ENCODE measurements at regions not wholly inside any gene's neighbourhood (a gene's known extent, or its start where the extent isn't known, plus 50 kb on each side); places are given as distances from the start of the nearest gene placed in this dataset.
"Not testable (repeated sequence)": the region's sequence is repeated elsewhere in the genome, so short reads cannot be mapped to it uniquely, and the experiment has no call there.

GRCh38 chr4:66728280-66728679 lies 817.0 kb downstream of the CENPC start:
- H3K4me3 Mint-ChIP-seq, result no peak overlapping the region
- DNase-seq, result no peak
- no peak for ATAC-seq
- H3K9me3 Mint-ChIP-seq (ENCODE audit: low read depth), result peaks cover 8% of the 10 kb centered on the region
- no peak overlapping the region for H3K27ac Mint-ChIP-seq
- no peaks in the 10 kb centered on the region for H3K4me1 Mint-ChIP-seq
- CTCF ChIA-PET, result no interaction called here
- no peaks in the 10 kb centered on the region for H3K27me3 Mint-ChIP-seq
- H3K36me3 Mint-ChIP-seq, result no peaks in the 10 kb centered on the region

- H3K9me3 Mint-ChIP-seq (ENCODE audit: low read depth); CTCF ChIA-PET; H3K27me3 Mint-ChIP-seq; DNase-seq; H3K27ac Mint-ChIP-seq; H3K4me1 Mint-ChIP-seq; H3K4me3 Mint-ChIP-seq; H3K36me3 Mint-ChIP-seq; ATAC-seq: not testable (repeated sequence)
These were observed 832.9 kb downstream of the CENPC start for GRCh38 chr4:66712301-66712921.

- Mint-ChIP-seq H3K27me3 (no peaks in the 10 kb centered on the region), H3K4me1 (no peaks in the 10 kb centered on the region), H3K4me3 (no peak overlapping the region), H3K9me3 (ENCODE audit: low read depth) (peaks cover 3% of the 10 kb centered on the region), H3K27ac (no peak overlapping the region), H3K36me3 (no peaks in the 10 kb centered on the region)
- DNase-seq, result no peak
- no peak for ATAC-seq
- CTCF ChIA-PET, result no interaction called here
These were observed 841.1 kb downstream of the CENPC start for GRCh38 chr4:66704243-66704642.

DNA sequence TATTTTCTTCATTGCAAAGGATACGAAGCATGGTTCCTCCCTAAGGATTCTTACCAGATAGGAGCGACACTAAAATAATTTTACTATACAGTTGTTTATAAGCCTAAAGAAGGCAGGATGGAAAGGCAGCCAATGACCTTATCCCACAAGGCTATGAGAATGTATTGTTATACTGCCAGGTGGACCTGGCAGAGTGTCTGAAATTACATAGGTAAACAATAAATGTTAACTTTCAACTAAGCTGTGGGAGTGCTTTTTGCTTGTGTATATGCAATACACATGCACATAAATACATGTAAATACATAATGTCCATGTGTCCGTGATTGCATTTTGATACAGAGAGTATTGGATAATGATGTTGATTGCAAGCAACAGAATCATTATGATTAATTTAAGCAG lies 850.6 kb downstream of the CENPC start:
- Mint-ChIP-seq H3K27me3 (no peaks in the 10 kb centered on the region), H3K36me3 (no peaks in the 10 kb centered on the region), H3K4me3 (no peak overlapping the region), H3K9me3 (ENCODE audit: low read depth) (peaks cover 3% of the 10 kb centered on the region), H3K27ac (no peak overlapping the region), H3K4me1 (no peaks in the 10 kb centered on the region)
- DNase-seq (no peak), ATAC-seq (no peak)
- CTCF ChIA-PET, result no interaction called here

- ATAC-seq, result no peak
- CTCF ChIA-PET, result no interaction called here
- H3K9me3 Mint-ChIP-seq (ENCODE audit: low read depth), result peaks cover 3% of the 10 kb centered on the region
- no peak overlapping the region for H3K27ac Mint-ChIP-seq
- H3K36me3 Mint-ChIP-seq, result no peaks in the 10 kb centered on the region
- no peaks in the 10 kb centered on the region for H3K4me1 Mint-ChIP-seq
- DNase-seq, result no peak
- no peak overlapping the region for H3K4me3 Mint-ChIP-seq
- no peaks in the 10 kb centered on the region for H3K27me3 Mint-ChIP-seq
These were observed 851.6 kb downstream of the CENPC start for GRCh38 chr4:66693694-66694093.

DNA sequence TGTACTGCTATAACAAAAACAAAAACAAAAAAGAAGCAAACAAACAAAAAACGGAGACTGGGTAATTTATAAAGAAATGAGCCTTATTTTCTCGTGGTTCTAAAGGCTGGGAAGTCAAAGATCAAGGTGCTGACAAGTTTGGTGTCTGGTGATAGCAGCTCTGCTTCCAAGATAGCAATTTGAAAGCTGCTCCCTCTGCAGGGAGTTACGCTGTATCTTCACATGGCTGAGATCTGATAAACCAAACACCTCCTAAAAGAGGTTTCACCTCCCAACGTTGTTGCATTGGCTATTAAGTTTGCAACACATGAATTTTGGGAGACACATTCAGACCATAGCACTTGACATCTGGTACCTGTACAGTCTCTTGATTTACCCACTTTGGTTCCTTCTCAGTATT lies 854.2 kb downstream of the CENPC start:
- H3K27me3 Mint-ChIP-seq, result no peaks in the 10 kb centered on the region
- no peaks in the 10 kb centered on the region for H3K4me1 Mint-ChIP-seq
- peaks cover 3% of the 10 kb centered on the region for H3K9me3 Mint-ChIP-seq (ENCODE audit: low read depth)
- CTCF ChIA-PET, result no interaction called here
- no peak overlapping the region for H3K27ac Mint-ChIP-seq
- ATAC-seq, result no peak
- H3K4me3 Mint-ChIP-seq, result no peak overlapping the region
- H3K36me3 Mint-ChIP-seq, result no peaks in the 10 kb centered on the region
- no peak for DNase-seq

DNA sequence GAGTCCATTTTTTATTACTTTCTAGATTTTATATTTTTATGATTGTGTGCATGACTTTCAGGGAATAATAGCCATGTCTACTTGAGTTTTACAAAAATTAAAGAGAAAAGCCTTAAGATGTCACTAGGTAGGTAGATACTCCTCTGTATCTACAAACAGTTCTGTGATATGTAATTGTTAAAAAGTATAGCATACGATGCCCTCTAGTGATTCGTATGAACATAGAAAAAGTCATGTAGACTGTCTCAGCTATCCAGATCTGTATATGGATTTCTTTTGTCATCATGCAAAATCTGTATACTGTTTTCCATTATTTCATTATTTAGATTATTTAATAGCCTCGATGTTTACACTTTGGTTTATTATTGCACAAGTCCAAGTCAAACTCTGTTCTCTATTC lies 856.6 kb downstream of the CENPC start:
- no peaks in the 10 kb centered on the region for H3K4me1 Mint-ChIP-seq
- H3K4me3 Mint-ChIP-seq, result no peak overlapping the region
- H3K36me3 Mint-ChIP-seq, result no peaks in the 10 kb centered on the region
- no peaks in the 10 kb centered on the region for H3K27me3 Mint-ChIP-seq
- peaks cover 3% of the 10 kb centered on the region for H3K9me3 Mint-ChIP-seq (ENCODE audit: low read depth)
- H3K27ac Mint-ChIP-seq, result no peak overlapping the region
- DNase-seq (no peak), ATAC-seq (no peak)
- CTCF ChIA-PET, result no interaction called here

GRCh38 chr4:66687459-66687858 lies 857.8 kb downstream of the CENPC start:
- no peaks in the 10 kb centered on the region for H3K27me3 Mint-ChIP-seq
- H3K36me3 Mint-ChIP-seq, result no peaks in the 10 kb centered on the region
- ATAC-seq (no peak), DNase-seq (no peak)
- no peak overlapping the region for H3K4me3 Mint-ChIP-seq
- no peaks in the 10 kb centered on the region for H3K4me1 Mint-ChIP-seq
- CTCF ChIA-PET, result no interaction called here
- H3K9me3 Mint-ChIP-seq (ENCODE audit: low read depth), result no peaks in the 10 kb centered on the region
- H3K27ac Mint-ChIP-seq, result no peak overlapping the region

GRCh38 chr4:66681962-66682361 lies 863.3 kb downstream of the CENPC start:
- no peak for DNase-seq
- Mint-ChIP-seq H3K36me3 (no peaks in the 10 kb centered on the region), H3K27ac (no peak overlapping the region), H3K4me3 (no peak overlapping the region), H3K9me3 (ENCODE audit: low read depth) (no peaks in the 10 kb centered on the region), H3K27me3 (no peaks in the 10 kb centered on the region), H3K4me1 (no peaks in the 10 kb centered on the region)
- CTCF ChIA-PET, result no interaction called here
- no peak for ATAC-seq

DNA sequence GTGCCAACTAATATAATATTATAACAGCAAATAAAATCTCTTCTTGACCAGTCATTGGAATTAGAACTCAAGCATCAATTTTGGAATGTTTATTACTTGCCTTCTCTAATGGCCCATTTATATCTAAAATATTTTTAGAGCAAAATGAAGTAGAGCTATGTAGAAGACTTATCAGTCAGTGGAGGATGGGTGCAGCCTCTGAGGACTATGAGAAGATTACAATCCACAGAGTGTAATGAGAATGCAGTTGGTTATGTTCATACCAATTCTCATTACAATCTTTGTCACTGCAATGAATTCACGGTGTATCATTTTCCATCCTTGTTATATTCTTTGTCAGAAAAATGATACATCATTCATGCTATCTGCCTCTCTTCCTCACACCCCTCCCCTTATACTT lies 878.1 kb downstream of the CENPC start:
- no peak for ATAC-seq
- Mint-ChIP-seq H3K4me3 (no peak overlapping the region), H3K36me3 (no peaks in the 10 kb centered on the region), H3K4me1 (no peaks in the 10 kb centered on the region), H3K27me3 (no peaks in the 10 kb centered on the region), H3K27ac (no peak overlapping the region), H3K9me3 (ENCODE audit: low read depth) (peaks cover 3% of the 10 kb centered on the region)
- CTCF ChIA-PET, result no interaction called here
- no peak for DNase-seq

DNA sequence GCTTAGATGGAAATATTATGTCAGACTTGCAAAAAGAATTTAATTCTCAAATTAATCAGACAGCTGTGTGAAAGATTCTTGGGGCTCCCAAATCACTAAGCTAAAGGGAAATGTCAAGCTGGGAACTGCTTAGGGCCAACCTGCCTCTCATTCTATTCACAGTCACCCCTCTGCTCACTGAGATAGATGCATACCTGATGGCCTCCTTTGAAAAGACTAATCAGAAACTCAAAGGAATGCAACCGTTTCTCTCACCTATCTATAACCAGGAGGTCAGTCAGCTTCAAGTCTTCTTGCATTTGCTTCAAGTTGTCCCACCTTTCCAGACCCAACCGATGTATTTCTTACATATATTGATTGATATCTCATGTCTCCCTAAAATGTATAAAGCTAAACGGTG lies 882.7 kb downstream of the CENPC start:
- Mint-ChIP-seq H3K36me3 (no peaks in the 10 kb centered on the region), H3K9me3 (ENCODE audit: low read depth) (no peaks in the 10 kb centered on the region), H3K27ac (no peak overlapping the region), H3K27me3 (no peaks in the 10 kb centered on the region), H3K4me3 (no peak overlapping the region), H3K4me1 (no peaks in the 10 kb centered on the region)
- CTCF ChIA-PET, result no interaction called here
- ATAC-seq, result no peak
- no peak for DNase-seq

- Mint-ChIP-seq H3K4me3 (no peak overlapping the region), H3K27me3 (no peaks in the 10 kb centered on the region), H3K36me3 (no peaks in the 10 kb centered on the region), H3K4me1 (no peaks in the 10 kb centered on the region), H3K27ac (no peak overlapping the region), H3K9me3 (ENCODE audit: low read depth) (no peaks in the 10 kb centered on the region)
- no peak for ATAC-seq
- DNase-seq, result no peak
- CTCF ChIA-PET, result no interaction called here
These were observed 886.5 kb downstream of the CENPC start for GRCh38 chr4:66658809-66659208.

DNA sequence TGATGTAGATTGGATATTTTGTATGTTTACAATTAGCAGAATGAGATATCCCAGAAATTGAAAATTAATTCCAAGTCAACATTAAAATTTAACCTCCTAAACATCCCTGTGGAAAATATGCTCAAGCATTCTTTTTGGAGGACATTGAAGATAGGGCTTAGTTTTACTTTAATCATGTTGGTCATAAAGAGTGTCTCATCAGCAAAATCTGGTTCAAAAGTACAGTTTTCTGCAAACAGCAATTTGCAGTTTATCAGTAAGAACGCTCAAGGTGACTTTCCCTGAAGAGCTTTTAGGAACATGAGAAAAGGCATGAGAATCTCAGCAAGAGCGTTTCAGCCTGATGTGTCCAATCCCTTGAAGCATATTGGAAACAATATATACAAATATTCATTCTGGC lies 889.8 kb downstream of the CENPC start:
- no peak overlapping the region for H3K27ac Mint-ChIP-seq
- ATAC-seq (no peak), DNase-seq (no peak)
- no peaks in the 10 kb centered on the region for H3K36me3 Mint-ChIP-seq
- CTCF ChIA-PET, result interaction anchor here (0.9 kb wide), 1 partner anchor 15 kb away, joined by 3 read pairs; no protein-coding TSS in a partner anchor
- no peaks in the 10 kb centered on the region for H3K4me1 Mint-ChIP-seq
- no peaks in the 10 kb centered on the region for H3K27me3 Mint-ChIP-seq
- H3K4me3 Mint-ChIP-seq, result no peak overlapping the region
- H3K9me3 Mint-ChIP-seq (ENCODE audit: low read depth), result no peaks in the 10 kb centered on the region

- H3K27ac Mint-ChIP-seq, result no peak overlapping the region
- DNase-seq (no peak), ATAC-seq (no peak)
- no peaks in the 10 kb centered on the region for H3K36me3 Mint-ChIP-seq
- no peak overlapping the region for H3K4me3 Mint-ChIP-seq
- no peaks in the 10 kb centered on the region for H3K4me1 Mint-ChIP-seq
- no peaks in the 10 kb centered on the region for H3K27me3 Mint-ChIP-seq
- no peaks in the 10 kb centered on the region for H3K9me3 Mint-ChIP-seq (ENCODE audit: low read depth)
- CTCF ChIA-PET, result no interaction called here
These were observed 891.4 kb downstream of the CENPC start for GRCh38 chr4:66653937-66654336.

GRCh38 chr4:66649236-66649635 lies 896.1 kb downstream of the CENPC start:
- no peaks in the 10 kb centered on the region for H3K9me3 Mint-ChIP-seq (ENCODE audit: low read depth)
- H3K4me1 Mint-ChIP-seq, result no peaks in the 10 kb centered on the region
- CTCF ChIA-PET, result no interaction called here
- no peak overlapping the region for H3K27ac Mint-ChIP-seq
- DNase-seq, result no peak
- ATAC-seq, result no peak
- no peak overlapping the region for H3K4me3 Mint-ChIP-seq
- H3K27me3 Mint-ChIP-seq, result no peaks in the 10 kb centered on the region
- no peaks in the 10 kb centered on the region for H3K36me3 Mint-ChIP-seq

Data from activated CD8-positive, alpha-beta memory T cell treated with anti-CD3 and anti-CD28 coated beads, Interleukin-2, amount 10 ng/mL, durations not matched to agents 7 days and 5 days (primary cell).